Naive thymus-derived CD4-positive, alpha-beta T cell (primary cell): ENCODE measurements at regions not wholly inside any gene's neighbourhood (a gene's known extent, or its start where the extent isn't known, plus 50 kb on each side); places are given as distances from the start of the nearest gene placed in this dataset.

ENCODE experiments used
- ATAC-seq: fragments of 150-1000 bp; cut with Tn5 transposase; 2 replicates; pipeline ENCODE4 v1.10.0; 2021; ENCODE audit warnings: mild to moderate bottlenecking, moderate library complexity
- CTCF ChIA-PET: fragments of 350-600 bp; sonication (Branson Sonifier 250); formaldehyde crosslinking; loops from one replicate; lab custom pipeline; 2021; ENCODE audit warnings: antibody characterized with exemption; lab: Charles Lee
- POLR2A ChIA-PET: fragments of 350-600 bp; sonication (Branson Sonifier 250); formaldehyde crosslinking; loops from one replicate; lab custom pipeline; 2021; ENCODE audit warnings: antibody characterized with exemption, inconsistent platforms; lab: Charles Lee
- DNase-seq, 9 donors: peaks; one replicate each; pipeline versions ENCODE4 v3.0.0 to v3.0.0-alpha.2; 2020 to 2022; ENCODE audit warnings: mixed read lengths in 1 of 9
- H3K27ac ChIP-seq: one replicate; pipeline ENCODE4 v1.7.0; 2013; ENCODE audit warnings: mild to moderate bottlenecking, low read depth, low read length, moderate library complexity
- H3K27me3 ChIP-seq, 2 donors: one replicate each; pipeline ENCODE4 v1.7.0; 2013; ENCODE audit warnings: low read length in 2 of 2, mild to moderate bottlenecking in 2 of 2, moderate library complexity in 2 of 2; ENCODE audit not compliant: control insufficient read depth in 2 of 2, insufficient read depth in 2 of 2
- H3K36me3 ChIP-seq, 3 experiments: 1 replicate in 2 of 3; 2 replicates in 1 of 3; pipeline ENCODE4 v1.7.0; 2013; ENCODE audit warnings: low read length in 3 of 3, mild to moderate bottlenecking in 3 of 3, moderate library complexity in 1 of 3; ENCODE audit not compliant: insufficient read depth in 3 of 3, control insufficient read depth in 2 of 3
- H3K4me1 ChIP-seq, 2 donors: one replicate each; pipeline ENCODE4 v1.7.0; 2013; ENCODE audit warnings: low read length in 2 of 2, mild to moderate bottlenecking in 2 of 2, moderate library complexity in 1 of 2; ENCODE audit not compliant: control insufficient read depth in 2 of 2, insufficient read depth in 2 of 2
- H3K4me3 ChIP-seq: 2 replicates; pipeline ENCODE4 v1.7.0; 2013; ENCODE audit warnings: mild to moderate bottlenecking, low read length
- H3K9me3 ChIP-seq, 3 experiments: 1 replicate in 2 of 3; 2 replicates in 1 of 3; pipeline ENCODE4 v1.7.0; 2013; ENCODE audit warnings: low read length in 3 of 3; ENCODE audit not compliant: control insufficient read depth in 2 of 3
- H3K27ac Mint-ChIP-seq, 9 donors: one replicate each; pipeline ENCODE4 v1.8.0; 2020 to 2022; ENCODE audit warnings: mixed read lengths in 9 of 9, mild to moderate bottlenecking in 8 of 9, moderate library complexity in 5 of 9, inconsistent platforms in 2 of 9
- H3K27me3 Mint-ChIP-seq, 5 donors: one replicate each; pipeline ENCODE4 v1.8.0; 2021 to 2022; ENCODE audit warnings: mixed read lengths in 5 of 5, mild to moderate bottlenecking in 1 of 5
- H3K36me3 Mint-ChIP-seq, 5 donors: one replicate each; pipeline ENCODE4 v1.8.0; 2020 to 2022; ENCODE audit warnings: mixed read lengths in 5 of 5, mild to moderate bottlenecking in 3 of 5, inconsistent platforms in 1 of 5
- H3K4me1 Mint-ChIP-seq, 7 donors: one replicate each; pipeline ENCODE4 v1.8.0; 2020 to 2022; ENCODE audit warnings: mixed read lengths in 7 of 7, mild to moderate bottlenecking in 3 of 7, inconsistent platforms in 1 of 7
- H3K4me3 Mint-ChIP-seq, 10 donors: one replicate each; pipeline ENCODE4 v1.8.0; 2020 to 2022; ENCODE audit warnings: mild to moderate bottlenecking in 10 of 10, mixed read lengths in 10 of 10, moderate library complexity in 6 of 10, inconsistent platforms in 2 of 10
- H3K9me3 Mint-ChIP-seq, 11 donors: one replicate each; pipeline ENCODE4 v1.8.0; 2020 to 2022; ENCODE audit warnings: mixed read lengths in 11 of 11, mild to moderate bottlenecking in 4 of 11, inconsistent platforms in 1 of 11, moderate library complexity in 1 of 11
- intact Hi-C, 2 donors: fragments of 100-400 bp; cut with micrococcal nuclease; formaldehyde crosslinking; loops; one replicate each; pipeline ENCODE4 v1.15.1; 2023

GRCh38 chr1:55364216-55364615 is 149.1 kb upstream of the USP24 start:
- CTCF ChIA-PET = no interaction called here
- Histone ChIP-seq H3K4me1 (no peaks in the 10 kb centered on the region), H3K4me3 (no peak overlapping the region), H3K27ac (no peak overlapping the region), H3K27me3 (no peaks in the 10 kb centered on the region), H3K9me3 (peaks cover 0 to 4% (median 0%) of the 10 kb centered on the region in 3 experiments), H3K36me3 (no peaks in the 10 kb centered on the region)
- Mint-ChIP-seq H3K36me3 (peaks cover 0 to 3% (median 0%) of the 10 kb centered on the region in 5 donors), H3K27me3 (peaks cover 0 to 16% (median 9%) of the 10 kb centered on the region in 5 donors), H3K9me3 (peaks cover 0 to 16% (median under 1%) of the 10 kb centered on the region in 11 donors), H3K4me1 (peaks cover 0 to 13% (median 0%) of the 10 kb centered on the region in 7 donors), H3K4me3 (no peak overlapping the region), H3K27ac (no peak overlapping the region)
- ATAC-seq (no peak), DNase-seq (no peak)
- POLR2A ChIA-PET = no interaction called here
- intact Hi-C loops = no loop called here

DNA sequence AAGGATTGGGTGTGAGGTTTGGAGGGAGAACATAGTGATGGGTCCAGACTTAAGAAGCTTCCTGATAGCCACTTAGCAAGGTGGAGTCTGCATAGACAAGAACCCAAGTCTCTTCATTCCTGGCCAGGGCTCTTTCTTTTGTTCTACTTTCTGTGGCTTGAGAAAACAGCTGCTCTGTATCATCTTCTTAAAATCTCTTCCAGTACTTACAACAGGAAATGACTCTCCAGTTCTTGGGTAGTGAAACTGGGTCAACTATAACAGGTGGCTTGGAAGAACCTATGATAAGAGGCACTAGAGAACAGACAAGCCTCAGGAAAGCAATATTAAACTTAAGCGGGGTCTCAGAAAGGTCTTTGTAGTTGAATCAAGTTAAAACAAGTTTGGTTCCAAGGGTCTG is 148.1 kb upstream of the USP24 start:
- CTCF ChIA-PET = no interaction called here
- peaks cover 0 to 21% (median 18%) of the 10 kb centered on the region in 5 donors for H3K27me3 Mint-ChIP-seq
- peaks cover 0 to 6% (median 0%) of the 10 kb centered on the region in 11 donors for H3K9me3 Mint-ChIP-seq

GRCh38 chr1:55362558-55362957 is 147.4 kb upstream of the USP24 start:
- ATAC-seq = no peak
- POLR2A ChIA-PET = no interaction called here
- no peak overlapping the region for H3K4me3 Mint-ChIP-seq

More for the DNA sequence above, 148.1 kb upstream of the USP24 start:
- no peak overlapping the region for H3K27ac ChIP-seq
- H3K4me3 ChIP-seq = no peak overlapping the region
- ATAC-seq = peak; percentile 18
- no peaks in the 10 kb centered on the region for H3K36me3 ChIP-seq
- H3K27me3 ChIP-seq = no peaks in the 10 kb centered on the region
- H3K27ac Mint-ChIP-seq = no peak overlapping the region
- POLR2A ChIA-PET = no interaction called here
- H3K9me3 ChIP-seq = peaks cover 0 to under 1% (median 0%) of the 10 kb centered on the region in 3 experiments
- no peak for DNase-seq
- intact Hi-C loops = no loop called here
- no peaks in the 10 kb centered on the region for H3K4me1 ChIP-seq
- peaks cover 0 to 13% (median 0%) of the 10 kb centered on the region in 7 donors for H3K4me1 Mint-ChIP-seq
- peaks cover 0 to under 1% (median 0%) of the 10 kb centered on the region in 5 donors for H3K36me3 Mint-ChIP-seq
- H3K4me3 Mint-ChIP-seq = no peak overlapping the region

DNA sequence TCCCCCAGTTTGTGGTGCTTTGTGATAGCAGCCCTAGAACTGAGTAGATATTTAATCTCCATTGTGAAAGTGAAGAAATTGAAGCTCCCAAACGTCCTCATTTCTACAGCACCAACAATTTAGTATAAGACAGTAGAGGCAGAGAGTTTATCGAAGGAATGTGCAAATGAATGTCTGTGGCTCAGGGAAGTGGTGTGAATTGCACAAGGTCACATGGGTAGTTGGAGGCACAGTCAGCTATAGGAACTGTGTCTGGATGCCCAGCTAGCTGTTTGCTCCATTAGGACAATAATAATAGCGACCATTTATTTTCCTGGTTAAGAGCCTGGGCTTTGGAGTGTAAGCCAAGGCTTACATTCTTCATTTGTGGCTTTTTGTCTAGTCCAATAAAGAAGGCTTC is 144.4 kb upstream of the USP24 start:
- DNase-seq (no peak), ATAC-seq (no peak)
- Mint-ChIP-seq H3K36me3 (no peaks in the 10 kb centered on the region), H3K9me3 (no peaks in the 10 kb centered on the region), H3K27me3 (peaks cover 0 to 27% (median 22%) of the 10 kb centered on the region in 5 donors), H3K4me3 (no peak overlapping the region), H3K27ac (no peak overlapping the region), H3K4me1 (peaks cover 0 to 13% (median 0%) of the 10 kb centered on the region in 7 donors)
- Histone ChIP-seq H3K9me3 (no peaks in the 10 kb centered on the region), H3K4me1 (no peaks in the 10 kb centered on the region), H3K4me3 (no peak overlapping the region), H3K27me3 (no peaks in the 10 kb centered on the region), H3K27ac (no peak overlapping the region), H3K36me3 (no peaks in the 10 kb centered on the region)
- ChIA-PET POLR2A (no interaction called here), CTCF (no interaction called here)
- intact Hi-C loops = no loop called here

More at GRCh38 chr1:55362558-55362957, 147.4 kb upstream of the USP24 start:
- Mint-ChIP-seq H3K4me1 (peaks cover 0 to 13% (median 0%) of the 10 kb centered on the region in 7 donors), H3K27ac (no peak overlapping the region), H3K27me3 (peaks cover 0 to 25% (median 20%) of the 10 kb centered on the region in 5 donors), H3K36me3 (no peaks in the 10 kb centered on the region), H3K9me3 (no peaks in the 10 kb centered on the region)
- CTCF ChIA-PET = no interaction called here
- H3K36me3 ChIP-seq = no peaks in the 10 kb centered on the region
- no peak for DNase-seq
- no peaks in the 10 kb centered on the region for H3K27me3 ChIP-seq
- no peak overlapping the region for H3K27ac ChIP-seq
- no peaks in the 10 kb centered on the region for H3K4me1 ChIP-seq
- H3K4me3 ChIP-seq = no peak overlapping the region
- no peaks in the 10 kb centered on the region for H3K9me3 ChIP-seq
- intact Hi-C loops = no loop called here

GRCh38 chr1:55358581-55358980 is 143.4 kb upstream of the USP24 start:
- no peaks in the 10 kb centered on the region for H3K4me1 ChIP-seq
- ChIA-PET CTCF (no interaction called here), POLR2A (no interaction called here)
- ATAC-seq (no peak), DNase-seq (no peak)
- H3K27me3 ChIP-seq = no peaks in the 10 kb centered on the region
- no peaks in the 10 kb centered on the region for H3K36me3 ChIP-seq
- H3K36me3 Mint-ChIP-seq = no peaks in the 10 kb centered on the region
- no peak overlapping the region for H3K4me3 Mint-ChIP-seq
- peaks cover 0 to 11% (median 0%) of the 10 kb centered on the region in 7 donors for H3K4me1 Mint-ChIP-seq
- intact Hi-C loops = no loop called here
- H3K9me3 Mint-ChIP-seq = no peaks in the 10 kb centered on the region
- peaks cover 0 to 25% (median 22%) of the 10 kb centered on the region in 5 donors for H3K27me3 Mint-ChIP-seq
- no peak overlapping the region for H3K27ac Mint-ChIP-seq
- no peaks in the 10 kb centered on the region for H3K9me3 ChIP-seq
- H3K4me3 ChIP-seq = no peak overlapping the region
- no peak overlapping the region for H3K27ac ChIP-seq

DNA sequence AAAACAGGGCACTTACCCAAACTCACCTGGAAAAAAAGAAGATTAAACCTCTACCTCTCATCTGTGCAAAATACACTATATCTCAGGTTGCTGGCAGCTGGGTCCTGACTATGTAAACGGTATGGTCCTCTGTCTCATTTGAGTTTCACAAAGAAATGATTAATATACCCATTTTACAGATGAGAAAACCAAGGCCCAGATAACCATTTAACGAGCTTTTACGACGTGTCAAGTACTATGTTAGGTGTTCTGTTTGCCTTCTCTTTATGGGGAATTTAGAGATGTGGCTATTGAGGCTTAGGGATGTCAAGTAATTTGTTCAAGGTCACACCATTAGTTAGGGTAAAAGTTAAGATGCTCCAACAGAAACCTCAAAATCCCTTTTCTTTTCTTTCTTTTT is 140.4 kb upstream of the USP24 start:
- Mint-ChIP-seq H3K27ac (no peak overlapping the region), H3K4me1 (no peaks in the 10 kb centered on the region), H3K4me3 (no peak overlapping the region), H3K27me3 (peaks cover 0 to 27% (median 22%) of the 10 kb centered on the region in 5 donors), H3K36me3 (peaks cover 0 to 3% (median 0%) of the 10 kb centered on the region in 5 donors), H3K9me3 (no peaks in the 10 kb centered on the region)
- ATAC-seq = no peak
- ChIA-PET POLR2A (no interaction called here), CTCF (no interaction called here)
- H3K4me1 ChIP-seq = no peaks in the 10 kb centered on the region
- no peak overlapping the region for H3K4me3 ChIP-seq
- H3K27me3 ChIP-seq = no peaks in the 10 kb centered on the region
- H3K9me3 ChIP-seq = no peaks in the 10 kb centered on the region
- H3K36me3 ChIP-seq = no peaks in the 10 kb centered on the region
- no peak for DNase-seq
- no peak overlapping the region for H3K27ac ChIP-seq
- intact Hi-C loops = no loop called here
